IPS-18a (cell line): ENCODE measurements at regions not wholly inside any gene's neighbourhood (a gene's known extent, or its start where the extent isn't known, plus 50 kb on each side); places are given as distances from the start of the nearest gene placed in this dataset.

Source experiments
- H3K27ac ChIP-seq: one replicate; pipeline ENCODE4 v1.5.1; 2013; ENCODE audit warnings: low read length
- H3K27me3 ChIP-seq: one replicate; pipeline ENCODE4 v1.6.1; 2013; ENCODE audit warnings: mild to moderate bottlenecking, low read length; ENCODE audit not compliant: control insufficient read depth, insufficient read depth
- H3K36me3 ChIP-seq: one replicate; pipeline ENCODE4 v1.6.1; 2013; ENCODE audit warnings: low read depth, low read length; ENCODE audit not compliant: control insufficient read depth
- H3K4me1 ChIP-seq: one replicate; pipeline ENCODE4 v1.6.1; 2013; ENCODE audit warnings: low read depth, low read length; ENCODE audit not compliant: control insufficient read depth
- H3K4me3 ChIP-seq: one replicate; pipeline ENCODE4 v1.5.1; 2013; ENCODE audit warnings: low read length
- H3K9ac ChIP-seq: one replicate; pipeline ENCODE4 v1.6.1; 2013; ENCODE audit warnings: mild to moderate bottlenecking, low read length, moderate library complexity
- H3K9me3 ChIP-seq: one replicate; pipeline ENCODE4 v1.6.1; 2013; ENCODE audit warnings: low read depth, low read length; ENCODE audit not compliant: control insufficient read depth

DNA sequence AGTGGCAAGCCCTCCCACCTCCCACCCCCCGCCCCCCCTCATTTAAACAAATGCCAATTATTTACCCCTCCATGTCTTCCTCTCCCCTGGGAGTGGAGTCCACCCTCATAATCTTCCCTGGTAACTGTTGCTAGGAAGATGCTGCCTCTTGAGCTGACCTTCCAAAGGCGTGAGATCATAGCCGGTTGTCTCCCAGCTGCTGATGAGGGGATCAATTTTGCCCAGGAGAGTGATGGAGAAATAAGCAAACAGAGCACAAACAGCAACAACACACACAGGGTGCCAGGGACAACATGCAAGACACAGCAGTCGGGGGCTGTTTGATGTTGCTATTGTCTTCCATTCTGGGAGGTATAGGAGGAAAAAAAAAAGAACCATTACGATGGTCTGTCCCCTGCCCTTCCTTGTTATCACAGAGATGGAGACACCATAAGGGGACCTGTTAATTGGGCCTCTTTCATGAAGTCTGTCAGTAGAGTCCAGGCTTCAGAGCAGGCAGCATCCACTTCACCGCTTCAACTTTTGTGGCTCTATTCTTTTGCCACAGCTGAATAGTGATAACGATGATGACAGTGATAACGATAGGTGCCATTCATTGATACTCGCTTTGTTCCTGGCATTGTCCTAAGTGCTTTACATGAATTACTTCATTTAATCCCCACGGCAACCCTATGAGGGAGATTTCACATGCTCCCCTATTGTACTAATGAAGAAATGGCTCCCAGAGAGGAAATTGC lies 76.9 kb upstream of the RGMA start:
- no peaks in the 10 kb centered on the region for H3K27me3 ChIP-seq
- H3K9me3 ChIP-seq = no peaks in the 10 kb centered on the region
- H3K27ac ChIP-seq = no peak overlapping the region
- no peak overlapping the region for H3K4me3 ChIP-seq
- H3K36me3 ChIP-seq = no peaks in the 10 kb centered on the region
- H3K9ac ChIP-seq = no peak overlapping the region
- no peaks in the 10 kb centered on the region for H3K4me1 ChIP-seq

DNA sequence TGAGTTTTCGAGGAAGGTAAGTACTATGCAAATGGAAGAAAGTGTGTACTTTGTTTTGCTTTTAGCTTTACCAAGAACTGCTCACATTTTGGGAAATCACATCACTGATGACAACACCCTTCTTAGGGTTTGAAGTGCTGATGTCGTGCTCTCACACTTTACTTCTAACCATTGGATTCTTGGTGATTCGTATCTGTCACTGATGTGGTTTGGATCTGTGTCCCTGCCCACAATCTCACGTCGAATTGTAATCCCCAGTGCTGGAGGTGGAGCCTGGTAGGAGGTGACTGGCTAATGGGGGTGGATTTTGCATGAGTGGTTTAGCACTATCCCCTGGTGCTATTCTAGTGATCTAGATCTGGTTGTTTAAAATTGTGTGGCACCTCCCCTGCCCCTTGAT lies 75.4 kb upstream of the RGMA start:
- Histone ChIP-seq H3K27ac (no peak overlapping the region), H3K9me3 (no peaks in the 10 kb centered on the region), H3K9ac (no peak overlapping the region), H3K4me3 (no peak overlapping the region), H3K27me3 (no peaks in the 10 kb centered on the region), H3K4me1 (no peaks in the 10 kb centered on the region), H3K36me3 (no peaks in the 10 kb centered on the region)

DNA sequence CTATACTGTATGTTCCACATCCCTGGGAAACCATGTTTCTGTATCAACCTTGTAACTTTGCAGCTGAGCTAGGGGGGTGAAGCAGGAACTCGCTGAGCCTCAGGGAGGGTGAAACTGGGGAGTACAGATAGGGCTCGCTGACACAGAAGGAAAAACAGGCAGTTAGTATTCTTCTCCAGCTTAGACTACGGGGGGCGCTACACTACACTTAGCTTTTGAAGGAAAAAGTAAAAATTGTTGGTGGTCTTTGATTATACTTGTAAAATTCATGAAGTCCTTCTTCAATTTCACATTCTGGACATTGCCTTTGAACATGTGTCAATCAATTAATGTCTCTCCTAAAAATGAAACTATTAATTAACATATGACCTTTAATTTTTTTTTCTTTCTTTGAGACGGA lies 73.5 kb upstream of the RGMA start:
- Histone ChIP-seq H3K27ac (no peak overlapping the region), H3K9me3 (no peaks in the 10 kb centered on the region), H3K4me3 (no peak overlapping the region), H3K27me3 (no peaks in the 10 kb centered on the region), H3K36me3 (no peaks in the 10 kb centered on the region), H3K9ac (no peak overlapping the region), H3K4me1 (no peaks in the 10 kb centered on the region)

DNA sequence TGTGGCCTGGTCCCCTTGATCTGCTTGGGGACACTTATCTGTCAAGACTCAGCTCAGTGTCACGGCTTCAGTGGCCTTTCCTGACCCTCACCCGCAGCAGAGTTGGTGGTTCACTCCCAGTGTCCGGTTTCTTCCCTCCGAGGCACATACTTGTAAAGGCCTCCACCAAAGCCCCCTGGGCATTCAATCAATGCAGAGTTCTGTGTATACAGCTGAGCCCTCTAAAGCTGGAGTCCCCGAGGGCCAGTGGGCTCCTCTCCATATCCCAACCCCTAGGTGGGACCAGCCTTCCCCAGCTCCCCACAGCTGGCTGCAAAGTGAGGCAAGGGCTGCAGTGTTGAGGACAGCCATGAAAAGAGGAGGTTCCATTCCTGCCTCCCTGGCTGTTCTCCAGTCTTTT lies 70.9 kb upstream of the RGMA start:
- no peaks in the 10 kb centered on the region for H3K4me1 ChIP-seq

DNA sequence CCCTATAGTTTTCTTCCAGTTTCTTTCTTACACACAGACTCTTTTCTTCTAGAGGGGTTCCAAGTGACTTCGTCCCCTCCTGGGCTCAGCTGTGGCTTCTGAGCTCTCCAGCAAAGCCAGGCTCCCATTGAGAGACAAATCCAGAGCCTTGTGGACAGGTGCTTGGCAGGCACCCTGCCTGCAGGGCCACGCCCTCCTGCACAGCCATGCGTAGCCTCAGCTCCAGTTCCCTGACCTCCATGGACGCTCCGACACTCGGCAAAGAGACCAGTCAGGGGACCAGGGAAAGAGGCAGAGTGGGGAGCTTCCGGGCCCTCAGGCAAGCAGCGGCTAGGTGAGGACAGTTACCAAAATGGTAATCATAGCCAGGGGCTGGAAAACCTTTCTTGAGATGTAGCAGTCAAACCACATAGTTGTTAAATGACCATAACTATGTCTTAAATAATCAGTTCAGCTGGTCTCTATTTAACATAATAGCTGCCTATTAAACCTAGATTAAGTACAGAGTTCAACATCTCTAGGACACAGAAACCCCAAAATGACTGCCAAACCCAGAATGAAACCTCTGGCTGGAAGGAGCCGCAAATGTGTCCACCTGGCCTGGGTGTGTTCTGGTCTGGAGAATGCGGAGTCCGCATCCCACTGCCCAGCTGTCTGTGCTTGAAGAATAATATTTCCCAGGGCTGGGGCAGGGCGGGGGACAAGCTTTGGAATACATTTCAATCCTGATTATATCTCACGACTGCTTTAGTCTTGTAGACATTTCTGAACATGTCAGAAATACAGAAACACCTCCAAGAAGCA lies 69.3 kb upstream of the RGMA start:
- Histone ChIP-seq H3K9ac (no peak overlapping the region), H3K4me3 (no peak overlapping the region), H3K27me3 (no peaks in the 10 kb centered on the region), H3K4me1 (no peaks in the 10 kb centered on the region), H3K27ac (no peak overlapping the region), H3K36me3 (no peaks in the 10 kb centered on the region), H3K9me3 (no peaks in the 10 kb centered on the region)

More for the DNA sequence above, 70.9 kb upstream of the RGMA start:
- Histone ChIP-seq H3K4me3 (no peak overlapping the region), H3K9ac (no peak overlapping the region), H3K36me3 (no peaks in the 10 kb centered on the region), H3K9me3 (no peaks in the 10 kb centered on the region), H3K27ac (no peak overlapping the region), H3K27me3 (no peaks in the 10 kb centered on the region)

DNA sequence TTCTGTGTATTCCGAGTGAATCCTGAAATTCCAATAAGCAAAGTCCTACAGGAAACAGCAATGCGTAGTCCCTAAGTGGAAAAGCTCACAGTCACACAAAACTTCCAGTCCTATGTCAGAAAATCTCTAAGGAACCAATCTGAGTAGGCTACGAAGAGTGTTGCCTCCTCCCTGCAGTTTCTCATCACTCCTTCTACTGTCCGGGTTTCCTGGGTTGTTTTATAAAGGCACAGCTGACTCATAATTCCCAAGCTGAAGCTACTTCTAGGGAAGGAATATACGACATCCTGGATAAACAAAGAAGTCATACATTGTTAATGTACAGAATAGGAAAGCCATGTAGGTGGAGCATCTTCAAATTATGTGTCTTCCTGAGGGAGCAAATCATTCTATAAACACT lies 65.7 kb upstream of the RGMA start:
- no peak overlapping the region for H3K27ac ChIP-seq
- no peaks in the 10 kb centered on the region for H3K36me3 ChIP-seq
- H3K4me3 ChIP-seq = no peak overlapping the region
- H3K9me3 ChIP-seq = no peaks in the 10 kb centered on the region
- H3K9ac ChIP-seq = no peak overlapping the region
- H3K4me1 ChIP-seq = peaks cover 15% of the 10 kb centered on the region
- H3K27me3 ChIP-seq = no peaks in the 10 kb centered on the region

DNA sequence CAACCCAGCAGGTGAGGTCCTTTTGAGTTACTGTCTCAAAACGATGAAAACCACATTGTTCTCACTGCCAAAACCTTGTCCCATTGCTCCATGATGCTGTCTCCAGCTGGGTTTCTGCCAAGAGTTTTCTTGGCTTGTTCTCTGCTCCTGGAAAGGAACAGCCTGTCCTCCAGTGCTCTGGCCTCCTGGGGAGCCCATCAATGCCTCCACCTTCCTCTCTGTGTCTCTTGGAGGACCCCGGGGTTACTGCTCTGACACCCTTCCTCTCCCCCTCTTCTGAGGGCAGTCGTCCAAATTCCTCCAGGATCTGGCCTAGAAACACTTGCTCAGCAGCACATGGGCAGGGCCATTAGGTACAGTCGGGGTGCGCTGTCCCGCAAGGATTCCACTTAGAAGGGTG lies 63.9 kb upstream of the RGMA start:
- no peak overlapping the region for H3K9ac ChIP-seq
- peaks cover 15% of the 10 kb centered on the region for H3K4me1 ChIP-seq
- H3K36me3 ChIP-seq = no peaks in the 10 kb centered on the region
- H3K27me3 ChIP-seq = no peaks in the 10 kb centered on the region
- H3K4me3 ChIP-seq = no peak overlapping the region
- no peaks in the 10 kb centered on the region for H3K9me3 ChIP-seq
- no peak overlapping the region for H3K27ac ChIP-seq

DNA sequence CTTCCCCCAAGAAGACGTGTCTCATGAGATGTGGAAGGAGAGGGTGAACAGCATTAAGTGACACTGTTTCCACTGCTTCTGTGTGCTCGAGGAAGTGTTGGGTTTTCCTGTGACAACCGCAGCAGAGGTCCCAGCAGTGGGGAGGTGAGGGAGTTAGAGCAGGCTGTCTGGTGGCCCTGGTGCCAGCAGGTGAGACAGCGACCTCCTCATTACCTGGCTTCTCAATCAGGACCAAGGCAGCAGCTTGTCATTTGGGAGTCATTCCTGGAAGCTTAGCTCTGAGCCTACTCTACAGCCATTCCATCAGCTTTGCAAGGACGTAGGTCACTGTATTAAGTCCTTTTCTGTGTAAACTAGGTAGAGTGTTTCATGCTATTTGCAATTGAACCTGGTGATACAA lies 63.3 kb upstream of the RGMA start:
- Histone ChIP-seq H3K9me3 (no peaks in the 10 kb centered on the region), H3K9ac (no peak overlapping the region), H3K36me3 (no peaks in the 10 kb centered on the region), H3K27ac (no peak overlapping the region), H3K27me3 (no peaks in the 10 kb centered on the region), H3K4me3 (no peak overlapping the region), H3K4me1 (peaks cover 15% of the 10 kb centered on the region)

DNA sequence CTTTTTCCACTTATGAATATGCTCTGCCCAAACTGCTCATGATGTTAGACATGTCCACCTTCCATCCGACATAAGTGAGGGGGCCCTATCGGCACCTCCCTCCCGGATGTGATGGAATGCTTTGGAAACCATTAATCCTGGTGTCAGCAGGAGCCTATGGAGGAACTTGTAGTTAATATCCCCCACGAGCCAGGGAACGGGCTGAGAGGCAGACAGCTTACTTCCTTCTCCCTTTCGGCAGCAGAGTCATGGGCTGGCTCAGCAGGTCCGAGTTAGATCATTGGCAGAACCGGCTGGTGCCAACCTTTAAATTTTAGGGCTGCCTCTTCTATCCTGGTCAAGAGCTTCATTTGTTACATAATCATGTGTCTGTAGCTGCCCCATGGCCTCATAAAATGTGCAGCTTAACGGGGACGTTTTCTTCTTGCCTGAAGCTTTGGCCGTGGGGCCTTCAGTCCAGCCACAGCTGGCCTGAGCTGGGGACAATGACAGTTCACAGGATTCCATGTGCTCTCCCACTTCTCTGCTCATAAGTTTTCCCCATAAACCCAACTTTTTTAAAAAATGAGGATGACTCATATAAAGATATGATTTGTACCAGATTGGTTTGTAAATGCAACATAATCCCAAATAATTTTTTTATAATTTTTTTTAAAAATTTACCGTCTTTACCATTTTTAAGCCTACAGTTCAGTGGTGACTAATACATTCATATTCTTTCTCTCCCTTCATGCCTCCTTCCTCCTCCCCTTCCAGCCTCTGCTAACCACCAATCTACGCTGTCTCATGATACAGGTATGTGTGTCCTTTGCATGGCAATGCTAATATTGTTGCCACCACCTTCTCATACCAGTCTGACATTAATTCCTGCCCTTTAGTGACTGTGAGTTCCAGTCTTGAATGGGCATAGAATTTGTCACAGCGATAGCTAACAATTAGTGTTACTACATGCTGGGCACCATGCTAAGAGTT lies 62.2 kb upstream of the RGMA start:
- H3K4me3 ChIP-seq = no peak overlapping the region

DNA sequence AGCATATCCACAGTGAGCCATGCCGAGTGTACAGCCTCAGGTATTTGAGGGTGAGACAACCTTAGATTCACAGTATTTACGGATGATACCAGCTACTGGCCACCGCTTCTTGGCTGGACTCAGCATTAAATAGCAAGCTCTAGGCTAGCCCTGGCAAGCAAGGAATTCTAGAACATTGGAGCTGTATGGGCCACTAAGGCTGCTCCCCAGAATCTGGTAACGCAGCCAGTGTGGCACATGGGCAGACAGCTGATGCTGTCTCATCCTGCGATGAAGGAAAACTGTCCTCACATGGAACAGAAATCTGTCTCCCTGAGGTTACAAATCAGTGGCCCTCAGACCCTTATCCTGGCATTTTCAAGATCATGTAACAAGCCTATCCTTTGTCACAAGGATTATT lies 57.6 kb upstream of the RGMA start:
- H3K27me3 ChIP-seq = no peaks in the 10 kb centered on the region
- H3K27ac ChIP-seq = no peak overlapping the region
- no peaks in the 10 kb centered on the region for H3K36me3 ChIP-seq
- H3K9me3 ChIP-seq = no peaks in the 10 kb centered on the region
- peaks cover under 1% of the 10 kb centered on the region for H3K4me1 ChIP-seq
- H3K4me3 ChIP-seq = no peak overlapping the region
- H3K9ac ChIP-seq = no peak overlapping the region

More for the DNA sequence above, 62.2 kb upstream of the RGMA start:
- Histone ChIP-seq H3K4me1 (peaks cover 15% of the 10 kb centered on the region), H3K27me3 (no peaks in the 10 kb centered on the region), H3K9ac (no peak overlapping the region), H3K36me3 (no peaks in the 10 kb centered on the region), H3K27ac (no peak overlapping the region), H3K9me3 (no peaks in the 10 kb centered on the region)

DNA sequence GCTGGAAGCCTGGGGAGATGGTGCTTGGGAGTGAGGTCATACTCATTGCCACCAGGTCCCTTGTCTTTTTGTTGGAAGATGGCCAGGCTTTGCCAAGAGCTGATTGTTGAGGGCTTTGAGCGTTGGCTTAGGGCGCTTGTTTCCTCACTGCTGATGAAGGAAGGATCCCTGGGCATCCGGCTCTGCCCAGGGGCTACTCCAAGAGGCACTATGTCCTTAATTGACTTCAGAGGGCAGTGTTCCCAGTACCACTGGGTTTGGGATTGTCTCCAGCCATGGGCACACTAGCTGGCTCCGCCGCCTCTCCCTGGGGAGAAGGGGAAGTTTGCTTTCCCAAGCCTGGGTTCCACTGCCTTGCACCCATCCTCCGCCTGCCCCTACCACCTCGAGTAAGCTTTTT lies 57.2 kb upstream of the RGMA start:
- H3K27me3 ChIP-seq = no peaks in the 10 kb centered on the region
- H3K4me1 ChIP-seq = no peaks in the 10 kb centered on the region
- H3K9ac ChIP-seq = no peak overlapping the region
- H3K36me3 ChIP-seq = no peaks in the 10 kb centered on the region
- no peak overlapping the region for H3K4me3 ChIP-seq
- H3K27ac ChIP-seq = no peak overlapping the region
- no peaks in the 10 kb centered on the region for H3K9me3 ChIP-seq
